DOHH2 (cell line): ENCODE measurements at regions not wholly inside any gene's neighbourhood (a gene's known extent, or its start where the extent isn't known, plus 50 kb on each side); places are given as distances from the start of the nearest gene placed in this dataset.

Experiments used
- CTCF ChIP-seq: fragments of 200-600 bp; sonication (generic); IDR thresholded peaks from one replicate; pipeline ENCODE4 v1.5.1; 2014; ENCODE audit warnings: antibody characterized with exemption, mild to moderate bottlenecking, low read depth, low read length; ENCODE audit not compliant: poor library complexity, severe bottlenecking
- EZH2phosphoT487 ChIP-seq: fragments of 200-600 bp; sonication (generic); IDR thresholded peaks from 2 replicates; pipeline ENCODE4 v1.6.1; 2017; ENCODE audit warnings: borderline replicate concordance, mild to moderate bottlenecking, antibody characterized with exemption, low read length, moderate library complexity, mixed read lengths

DNA sequence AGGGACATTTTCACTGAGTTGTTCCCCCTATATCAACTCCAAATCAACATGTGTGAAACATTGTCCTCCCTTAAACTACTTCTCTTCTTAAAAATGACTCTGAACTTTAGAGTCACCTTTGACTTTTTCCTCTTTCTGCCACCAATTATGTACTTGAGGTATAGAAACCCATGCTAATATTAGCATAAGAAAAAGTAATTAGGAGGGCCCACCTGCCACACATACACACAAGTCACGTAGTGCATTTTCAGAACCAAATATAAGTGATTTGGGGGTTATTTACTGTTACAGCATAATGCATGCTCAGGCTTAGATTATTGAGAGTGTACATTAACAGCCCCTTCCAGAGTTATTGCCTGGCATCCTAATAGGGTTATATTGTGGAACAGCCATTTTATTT, 432.7 kb downstream of the ZIC3 start:
- TF ChIP-seq CTCF (no peak), EZH2phosphoT487 (no peak)
